Right lobe of liver (tissue), 6 donors: ENCODE measurements at regions not wholly inside any gene's neighbourhood (a gene's known extent, or its start where the extent isn't known, plus 50 kb on each side); places are given as distances from the start of the nearest gene placed in this dataset.

ENCODE experiments used
- ATAC-seq, 4 donors: fragments of 200-7000 bp; cut with Tn5 transposase; one replicate each; pipeline ENCODE4 v1.9.1; 2020; ENCODE audit warnings: mild to moderate bottlenecking in 4 of 4, moderate library complexity in 4 of 4
- DNase-seq, 3 donors: peaks; one replicate each; pipeline ENCODE4 v3.0.0-alpha.2; 2020
- H3K27ac ChIP-seq, 3 donors: fragments of 200-600 bp; one replicate each; pipeline ENCODE4 v1.8.0; 2022
- H3K27me3 ChIP-seq, 2 donors: fragments of 200-600 bp; one replicate each; pipeline ENCODE4 v1.8.0; 2022
- H3K36me3 ChIP-seq, 4 donors: fragments of 200-600 bp; sonication (generic) in 1 of 4; one replicate each; pipeline versions ENCODE4 v1.5.1 to v1.8.0; 2017 to 2022; ENCODE audit warnings: control low read depth in 1 of 4
- H3K4me1 ChIP-seq, 4 donors: fragments of 200-600 bp; sonication (generic) in 1 of 4; one replicate each; pipeline versions ENCODE4 v1.5.1 to v1.8.0; 2017 to 2022; ENCODE audit warnings: control low read depth in 1 of 4
- H3K4me3 ChIP-seq, 3 donors: fragments of 200-600 bp; one replicate each; pipeline ENCODE4 v1.8.0; 2022
- H3K9me3 ChIP-seq, 4 donors: fragments of 200-600 bp; sonication (generic) in 1 of 4; one replicate each; pipeline versions ENCODE4 v1.5.1 to v1.8.0; 2017 to 2022; ENCODE audit warnings: control low read depth in 1 of 4
- POLR2A ChIP-seq: fragments of 450-650 bp; IDR thresholded peaks from one replicate; pipeline ENCODE4 v1.6.1; 2017; ENCODE audit warnings: antibody characterized with exemption, mild to moderate bottlenecking
- WGBS: methylation state at CpG from one replicate; pipeline ENCODE4 v1.1.6; 2018; ENCODE audit warnings: low coverage, low lambda C conversion rate; ENCODE audit not compliant: insufficient coverage; ENCODE audit errors: missing lambda C conversion rate; 5-methylcytosine and 5-hydroxymethylcytosine counted together
- intact Hi-C, 2 donors: fragments of 100-400 bp; cut with DNase I; formaldehyde crosslinking; loops; one replicate each; pipeline versions ENCODE4 v1.11.2 to v1.14.1; 2022
- TF ChIP-seq, protein P1 (sequence below), 4 donors: fragments of 200-600 bp in 3 of 4; fragments of 450-650 bp in 1 of 4; IDR thresholded peaks; one replicate each; pipeline versions ENCODE4 v1.5.1 to v1.8.0; 2016 to 2022; ENCODE audit warnings: antibody characterized with exemption in 4 of 4, mild to moderate bottlenecking in 2 of 4
- donor health status: DM: no; HTN: yes; CAD: no.
- donor health status: DM: no; HTN: no; CAD: no.
- donor health status: DM: no; HTN: no; CAD: no.
- donor health status: DM: no; HTN: yes; CAD: no.
- donor health status: DM: no; HTN: yes; CAD: no.

DNA sequence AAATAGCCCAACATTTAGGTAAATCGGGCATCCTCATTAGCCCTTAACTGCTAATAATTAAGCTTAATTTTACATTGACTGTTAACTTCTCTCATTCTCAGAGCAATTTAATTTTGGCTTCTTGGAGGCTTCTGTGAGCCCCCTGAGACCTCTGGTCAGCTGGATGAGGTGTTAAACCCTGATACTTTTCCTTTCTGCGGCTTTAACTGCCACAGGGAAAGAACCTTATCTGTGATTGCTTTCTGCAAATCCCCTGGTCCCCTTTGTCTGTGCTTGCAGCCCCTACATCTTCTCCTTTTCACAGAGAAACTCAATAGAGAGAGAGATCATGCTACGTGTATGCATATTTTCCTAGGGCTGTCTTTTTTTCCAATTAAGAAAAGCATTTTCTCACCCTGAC lies 184.5 kb upstream of the CSF3R start:
- ATAC-seq: no peak
- TF ChIP-seq, protein P1, sequence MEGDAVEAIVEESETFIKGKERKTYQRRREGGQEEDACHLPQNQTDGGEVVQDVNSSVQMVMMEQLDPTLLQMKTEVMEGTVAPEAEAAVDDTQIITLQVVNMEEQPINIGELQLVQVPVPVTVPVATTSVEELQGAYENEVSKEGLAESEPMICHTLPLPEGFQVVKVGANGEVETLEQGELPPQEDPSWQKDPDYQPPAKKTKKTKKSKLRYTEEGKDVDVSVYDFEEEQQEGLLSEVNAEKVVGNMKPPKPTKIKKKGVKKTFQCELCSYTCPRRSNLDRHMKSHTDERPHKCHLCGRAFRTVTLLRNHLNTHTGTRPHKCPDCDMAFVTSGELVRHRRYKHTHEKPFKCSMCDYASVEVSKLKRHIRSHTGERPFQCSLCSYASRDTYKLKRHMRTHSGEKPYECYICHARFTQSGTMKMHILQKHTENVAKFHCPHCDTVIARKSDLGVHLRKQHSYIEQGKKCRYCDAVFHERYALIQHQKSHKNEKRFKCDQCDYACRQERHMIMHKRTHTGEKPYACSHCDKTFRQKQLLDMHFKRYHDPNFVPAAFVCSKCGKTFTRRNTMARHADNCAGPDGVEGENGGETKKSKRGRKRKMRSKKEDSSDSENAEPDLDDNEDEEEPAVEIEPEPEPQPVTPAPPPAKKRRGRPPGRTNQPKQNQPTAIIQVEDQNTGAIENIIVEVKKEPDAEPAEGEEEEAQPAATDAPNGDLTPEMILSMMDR (IDR thresholded peaks at IDR 0.05): no peak
- no peak for TF ChIP-seq POLR2A
- intact Hi-C loops: no loop called here

DNA sequence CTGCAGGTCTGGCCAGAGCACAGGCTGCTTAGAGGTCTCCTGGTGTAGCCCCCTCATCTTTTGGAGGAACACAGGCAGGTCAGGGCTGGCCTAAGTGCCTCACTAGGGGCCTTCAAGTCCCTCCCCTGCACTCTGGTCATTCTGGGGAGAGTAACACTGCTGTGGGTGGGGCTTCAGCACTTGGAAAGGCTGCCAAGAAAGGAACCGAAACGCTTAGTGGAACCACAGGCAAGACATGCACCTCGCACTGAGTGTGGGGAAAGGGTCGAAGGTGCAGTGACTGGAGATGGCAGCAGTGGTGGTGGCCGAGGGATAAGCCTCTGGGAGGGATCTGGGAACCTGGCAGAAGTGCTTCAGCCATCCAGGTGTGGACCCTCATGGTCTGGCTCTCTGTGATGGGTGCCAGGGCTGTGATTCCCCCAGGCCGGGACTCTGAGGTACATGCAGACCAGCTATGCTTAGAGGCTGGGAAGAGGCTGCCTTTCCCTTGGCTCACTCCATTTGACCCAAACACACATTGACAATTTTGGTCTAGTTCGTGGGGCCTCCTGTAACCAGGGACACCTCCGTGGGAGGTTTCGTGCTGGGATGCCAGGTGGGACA lies 182.9 kb upstream of the CSF3R start:
- no peaks in the 10 kb centered on the region for H3K4me1 ChIP-seq
- H3K9me3 ChIP-seq: no peaks in the 10 kb centered on the region
- ATAC-seq (peak in 1 of 4 donors; percentile 43), DNase-seq (no peak)
- H3K27me3 ChIP-seq: no peaks in the 10 kb centered on the region
- no peak for TF ChIP-seq POLR2A
- TF ChIP-seq, protein P1 (IDR thresholded peaks at IDR 0.05): no peak
- intact Hi-C loops: no loop called here
- H3K27ac ChIP-seq: no peak overlapping the region
- H3K36me3 ChIP-seq: no peaks in the 10 kb centered on the region
- no CpG with 5 or more reads among the region's 9 CpGs for WGBS
- H3K4me3 ChIP-seq: no peak overlapping the region

More for the DNA sequence above, 184.5 kb upstream of the CSF3R start:
- no peaks in the 10 kb centered on the region for H3K36me3 ChIP-seq
- no peak overlapping the region for H3K4me3 ChIP-seq
- H3K27me3 ChIP-seq: no peaks in the 10 kb centered on the region
- H3K27ac ChIP-seq: no peak overlapping the region
- H3K9me3 ChIP-seq: no peaks in the 10 kb centered on the region
- DNase-seq: no peak
- H3K4me1 ChIP-seq: no peaks in the 10 kb centered on the region
- WGBS: 41% methylated on average over 3 of the region's 3 CpGs

DNA sequence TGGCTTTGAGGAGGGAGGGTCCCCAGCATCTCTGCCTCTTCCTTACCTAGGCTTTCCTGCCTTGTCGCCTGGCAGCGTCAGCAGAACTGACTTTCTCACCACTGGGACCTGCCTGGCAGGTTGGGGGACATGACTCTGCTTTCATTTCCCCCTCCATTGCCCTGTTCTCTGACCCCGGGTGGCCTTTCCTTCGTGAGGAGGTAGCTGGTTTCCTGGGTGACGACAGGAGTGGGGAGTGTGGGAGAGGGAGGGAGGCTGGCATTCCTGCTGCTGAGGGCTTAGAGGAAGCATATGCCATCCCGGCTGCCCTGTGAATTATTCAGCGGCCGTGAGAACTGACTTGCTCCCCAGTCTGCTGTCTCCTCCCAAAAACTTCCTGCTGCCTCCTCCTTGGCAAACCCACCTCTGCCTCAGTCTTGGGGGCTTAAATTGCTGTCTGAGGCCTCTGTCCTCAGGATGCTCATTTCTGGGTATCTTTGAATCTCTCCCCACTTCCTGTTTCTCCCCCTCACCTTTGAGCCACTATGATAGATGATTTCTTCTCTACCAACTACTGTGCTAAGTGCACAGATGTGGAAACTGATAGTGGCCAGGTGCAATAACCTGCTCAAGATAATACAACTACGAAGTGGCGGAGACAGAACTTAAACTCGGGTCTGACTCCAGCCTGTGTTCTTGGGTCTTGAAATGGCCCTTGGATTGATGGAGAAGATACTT lies 182.0 kb upstream of the CSF3R start:
- 41% methylated on average over 9 of the region's 11 CpGs for WGBS
- Histone ChIP-seq H3K4me1 (no peaks in the 10 kb centered on the region), H3K36me3 (no peaks in the 10 kb centered on the region), H3K9me3 (no peaks in the 10 kb centered on the region), H3K27ac (no peak overlapping the region), H3K27me3 (no peaks in the 10 kb centered on the region), H3K4me3 (no peak overlapping the region)
- ATAC-seq: no peak
- DNase-seq: no peak
- intact Hi-C loops: no loop called here
- TF ChIP-seq, protein P1 (IDR thresholded peaks at IDR 0.05): no peak

DNA sequence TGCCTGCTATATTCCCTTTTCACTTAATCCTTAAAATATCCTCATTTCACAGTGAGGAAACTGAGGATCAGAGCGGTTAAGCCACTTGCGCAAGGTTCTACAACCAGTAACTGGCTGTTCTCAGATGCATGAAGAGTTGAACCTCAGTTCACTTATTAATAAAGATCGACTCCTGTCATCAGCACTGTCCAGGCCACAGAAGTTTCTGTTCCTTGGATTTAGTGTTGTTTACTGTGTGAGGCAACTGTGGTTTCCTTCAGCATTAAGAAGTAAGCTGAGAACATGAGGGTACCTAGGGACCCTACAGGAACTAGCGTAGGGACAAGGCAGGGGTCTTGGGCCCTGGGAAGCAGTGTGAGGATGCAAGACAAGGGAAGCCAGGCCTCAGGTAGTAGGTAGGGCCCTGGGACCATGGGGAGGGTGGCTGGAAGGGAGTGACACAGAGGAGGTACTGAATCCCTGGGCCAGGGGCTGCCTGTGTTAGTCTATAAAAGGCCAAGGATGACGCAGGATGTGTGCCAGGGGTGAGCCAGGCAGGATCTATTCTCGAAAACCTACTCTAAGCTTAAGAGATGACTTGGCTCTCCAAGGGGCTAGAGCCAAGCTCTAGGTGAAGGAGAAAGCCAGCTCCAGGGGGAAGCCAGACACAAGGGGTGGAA lies 181.2 kb upstream of the CSF3R start:
- Histone ChIP-seq H3K4me3 (no peak overlapping the region), H3K27ac (no peak overlapping the region), H3K9me3 (no peaks in the 10 kb centered on the region), H3K36me3 (no peaks in the 10 kb centered on the region), H3K4me1 (no peaks in the 10 kb centered on the region), H3K27me3 (no peaks in the 10 kb centered on the region)
- ATAC-seq (peak in 1 of 4 donors; percentile 47), DNase-seq (no peak)
- WGBS: 61% methylated on average over 5 of the region's 6 CpGs
- TF ChIP-seq POLR2A: no peak
- TF ChIP-seq, protein P1 (IDR thresholded peaks at IDR 0.05): no peak
- intact Hi-C loops: no loop called here
